Peyer's patch (tissue), 4 donors: ENCODE measurements at regions not wholly inside any gene's neighbourhood (a gene's known extent, or its start where the extent isn't known, plus 50 kb on each side); places are given as distances from the start of the nearest gene placed in this dataset.

Source experiments
- POLR2A ChIP-seq, 2 donors: fragments of 450-650 bp; IDR thresholded peaks; one replicate each; pipeline ENCODE4 v1.5.1; 2017; ENCODE audit warnings: antibody characterized with exemption in 2 of 2, mild to moderate bottlenecking in 2 of 2, moderate library complexity in 2 of 2
- TF ChIP-seq, protein P1 (sequence below), 6 experiments: fragments of 450-650 bp in 4 of 6; fragments of 200-600 bp in 2 of 6; sonication (generic) in 1 of 6; IDR thresholded peaks; one replicate each; pipeline ENCODE4 v1.5.1; 2017 to 2019; ENCODE audit warnings: antibody characterized with exemption in 6 of 6, mild to moderate bottlenecking in 3 of 6, moderate library complexity in 1 of 6

DNA sequence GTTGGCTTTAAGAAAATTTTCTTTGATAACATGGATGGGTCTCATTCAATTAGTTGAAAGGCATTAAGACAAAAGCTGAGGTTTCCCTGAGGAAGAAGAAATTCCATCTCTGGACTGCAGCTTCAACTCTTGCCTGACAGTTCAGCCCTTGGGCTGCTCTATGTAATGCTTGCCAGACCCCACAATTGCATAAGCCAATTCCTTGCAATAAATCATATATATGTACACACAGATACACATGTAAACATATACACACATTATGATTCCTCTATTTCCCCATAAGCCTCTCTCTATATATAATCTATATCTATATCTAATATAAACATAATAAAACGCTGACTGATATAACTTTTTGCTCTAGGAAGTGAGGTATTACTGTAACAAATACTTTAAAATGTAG lies 301.5 kb upstream of the PRMT6 start:
- TF ChIP-seq, protein P1, sequence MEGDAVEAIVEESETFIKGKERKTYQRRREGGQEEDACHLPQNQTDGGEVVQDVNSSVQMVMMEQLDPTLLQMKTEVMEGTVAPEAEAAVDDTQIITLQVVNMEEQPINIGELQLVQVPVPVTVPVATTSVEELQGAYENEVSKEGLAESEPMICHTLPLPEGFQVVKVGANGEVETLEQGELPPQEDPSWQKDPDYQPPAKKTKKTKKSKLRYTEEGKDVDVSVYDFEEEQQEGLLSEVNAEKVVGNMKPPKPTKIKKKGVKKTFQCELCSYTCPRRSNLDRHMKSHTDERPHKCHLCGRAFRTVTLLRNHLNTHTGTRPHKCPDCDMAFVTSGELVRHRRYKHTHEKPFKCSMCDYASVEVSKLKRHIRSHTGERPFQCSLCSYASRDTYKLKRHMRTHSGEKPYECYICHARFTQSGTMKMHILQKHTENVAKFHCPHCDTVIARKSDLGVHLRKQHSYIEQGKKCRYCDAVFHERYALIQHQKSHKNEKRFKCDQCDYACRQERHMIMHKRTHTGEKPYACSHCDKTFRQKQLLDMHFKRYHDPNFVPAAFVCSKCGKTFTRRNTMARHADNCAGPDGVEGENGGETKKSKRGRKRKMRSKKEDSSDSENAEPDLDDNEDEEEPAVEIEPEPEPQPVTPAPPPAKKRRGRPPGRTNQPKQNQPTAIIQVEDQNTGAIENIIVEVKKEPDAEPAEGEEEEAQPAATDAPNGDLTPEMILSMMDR (IDR thresholded peaks at IDR 0.05), result no peak
- no peak for TF ChIP-seq POLR2A (IDR thresholded peaks at IDR 0.05)
